Heart right ventricle (tissue), 16 donors: ENCODE measurements at regions not wholly inside any gene's neighbourhood (a gene's known extent, or its start where the extent isn't known, plus 50 kb on each side); places are given as distances from the start of the nearest gene placed in this dataset.

Experiments used
- ATAC-seq, 8 donors: fragments of 200-7000 bp; cut with Tn5 transposase; one replicate each; pipeline ENCODE4 v1.9.1; 2020; ENCODE audit warnings: mild to moderate bottlenecking in 8 of 8, moderate library complexity in 8 of 8, moderate number of reproducible peaks in 1 of 8
- DNase-seq, 2 donors: peaks; one replicate each; pipeline ENCODE4 v3.0.0-alpha.2; 2020
- H3K27ac ChIP-seq, 10 donors: fragments of 200-600 bp; sonication (generic) in 2 of 10; one replicate each; pipeline versions ENCODE4 v1.5.0 to v1.8.0; 2020 to 2022; ENCODE audit warnings: mild to moderate bottlenecking in 3 of 10
- H3K27me3 ChIP-seq, 7 donors: fragments of 200-600 bp; one replicate each; pipeline ENCODE4 v1.8.0; 2021 to 2022; ENCODE audit warnings: mild to moderate bottlenecking in 2 of 7
- H3K36me3 ChIP-seq, 9 donors: fragments of 200-600 bp; sonication (generic) in 1 of 9; one replicate each; pipeline versions ENCODE4 v1.5.0 to v1.8.0; 2020 to 2022; ENCODE audit warnings: mild to moderate bottlenecking in 2 of 9
- H3K4me1 ChIP-seq, 9 donors: fragments of 200-600 bp; sonication (generic) in 1 of 9; one replicate each; pipeline versions ENCODE4 v1.5.0 to v1.8.0; 2020 to 2022; ENCODE audit warnings: mild to moderate bottlenecking in 4 of 9
- H3K4me3 ChIP-seq, 10 donors: fragments of 200-600 bp; sonication (generic) in 2 of 10; one replicate each; pipeline versions ENCODE4 v1.5.0 to v1.8.0; 2020 to 2022; ENCODE audit warnings: mild to moderate bottlenecking in 7 of 10, moderate library complexity in 2 of 10
- H3K9me3 ChIP-seq, 11 donors: fragments of 200-600 bp in 10 of 11; sonication (generic) in 2 of 11; one replicate each; pipeline versions ENCODE4 v1.5.0 to v1.8.0; 2013 to 2022; ENCODE audit warnings: mild to moderate bottlenecking in 2 of 11, control low read depth in 1 of 11, moderate library complexity in 1 of 11
- WGBS, 2 donors: extraction: QIAGEN DNeasy Blood & Tissue Kit; methylation state at CpG; one replicate each; pipeline ENCODE4 v1.1.7; 2013; ENCODE audit warnings: inconsistent platforms in 1 of 2; 5-methylcytosine and 5-hydroxymethylcytosine counted together
- intact Hi-C, 10 donors: fragments of 100-400 bp; cut with DNase I; formaldehyde crosslinking; loops; one replicate each; pipeline versions ENCODE4 v1.11.1 to v1.14.2; 2022
- TF ChIP-seq, protein P1 (sequence below), 9 donors: fragments of 200-600 bp; sonication (generic) in 2 of 9; IDR thresholded peaks; one replicate each; pipeline versions ENCODE4 v1.5.0 to v1.8.0; 2021 to 2022; ENCODE audit warnings: antibody characterized with exemption in 9 of 9, mild to moderate bottlenecking in 5 of 9, moderate library complexity in 1 of 9
- donor health status: Arrhythmogenic right ventricular cardiomyopathy.
- donor health status: ischemic (EF 13 %, LVEDD 7.1; RV severe dilation, severe dysfunction).
- donor health status: healthy with polysubstance abuse.
- donor health status: DM: no; HTN: yes; CAD: no.
- donor health status: DM: no; HTN: no; CAD: no.
- donor health status: ischemic (EF 25% LVEDD 6.9; RV normal size, moderate dysfunction).
- donor health status: ischemic (EF 25% LVEDD 5.7; RV mildly dilated, moderate dysfunction).
- donor health status: healthy.
- donor health status: DM: yes; HTN: yes; CAD: no.
- donor health status: Ischemic cardiomyopathy.
- donor health status: ischemic (EF 35%, LVEDD 5.7; RV mildly dilated, moderate dysfunction).
- donor health status: nonischemic (EF 11% LVEDD 7.7; RV severe dilation, severe dysfunction).
- donor health status: DM: yes; HTN: yes; CAD: no.
- donor health status: PGD.
- donor health status: ischemic (EF 29% LVEDD 5.4; RV normal size, mild dysfunction).
- donor health status: nonischemic (EF 23%, LVEDD 6.1; RV moderate dilation, normal function).

DNA sequence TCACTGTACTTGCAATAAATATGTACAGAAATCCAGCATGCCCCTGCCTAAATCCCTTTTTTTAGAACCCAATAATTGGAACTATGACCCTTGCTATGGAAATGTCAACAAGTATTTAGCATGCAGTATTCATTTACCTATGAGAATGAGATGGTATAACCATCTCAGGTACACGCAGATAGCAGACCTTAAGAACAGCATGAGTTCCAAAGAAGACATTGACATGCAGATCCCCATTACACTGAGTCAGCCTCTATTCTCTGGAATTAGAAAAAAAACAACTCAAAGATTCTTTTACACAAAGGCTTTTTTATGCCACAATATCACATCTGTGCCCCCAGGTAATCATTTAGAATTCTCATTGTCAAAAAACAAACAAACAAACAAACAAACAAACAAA lies 325.6 kb upstream of the TLE4 start:
- Histone ChIP-seq H3K36me3 (no peaks in the 10 kb centered on the region), H3K27me3 (no peaks in the 10 kb centered on the region), H3K4me3 (no peak overlapping the region), H3K27ac (no peak overlapping the region), H3K4me1 (no peaks in the 10 kb centered on the region), H3K9me3 (no peaks in the 10 kb centered on the region)
- no peak for DNase-seq
- TF ChIP-seq, protein P1, sequence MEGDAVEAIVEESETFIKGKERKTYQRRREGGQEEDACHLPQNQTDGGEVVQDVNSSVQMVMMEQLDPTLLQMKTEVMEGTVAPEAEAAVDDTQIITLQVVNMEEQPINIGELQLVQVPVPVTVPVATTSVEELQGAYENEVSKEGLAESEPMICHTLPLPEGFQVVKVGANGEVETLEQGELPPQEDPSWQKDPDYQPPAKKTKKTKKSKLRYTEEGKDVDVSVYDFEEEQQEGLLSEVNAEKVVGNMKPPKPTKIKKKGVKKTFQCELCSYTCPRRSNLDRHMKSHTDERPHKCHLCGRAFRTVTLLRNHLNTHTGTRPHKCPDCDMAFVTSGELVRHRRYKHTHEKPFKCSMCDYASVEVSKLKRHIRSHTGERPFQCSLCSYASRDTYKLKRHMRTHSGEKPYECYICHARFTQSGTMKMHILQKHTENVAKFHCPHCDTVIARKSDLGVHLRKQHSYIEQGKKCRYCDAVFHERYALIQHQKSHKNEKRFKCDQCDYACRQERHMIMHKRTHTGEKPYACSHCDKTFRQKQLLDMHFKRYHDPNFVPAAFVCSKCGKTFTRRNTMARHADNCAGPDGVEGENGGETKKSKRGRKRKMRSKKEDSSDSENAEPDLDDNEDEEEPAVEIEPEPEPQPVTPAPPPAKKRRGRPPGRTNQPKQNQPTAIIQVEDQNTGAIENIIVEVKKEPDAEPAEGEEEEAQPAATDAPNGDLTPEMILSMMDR (IDR thresholded peaks at IDR 0.05), result no peak
- ATAC-seq, result no peak
- 49 to 67% methylated on average over 1 of the region's 1 CpG for WGBS, 2 donors
- intact Hi-C loops, result no loop called here

DNA sequence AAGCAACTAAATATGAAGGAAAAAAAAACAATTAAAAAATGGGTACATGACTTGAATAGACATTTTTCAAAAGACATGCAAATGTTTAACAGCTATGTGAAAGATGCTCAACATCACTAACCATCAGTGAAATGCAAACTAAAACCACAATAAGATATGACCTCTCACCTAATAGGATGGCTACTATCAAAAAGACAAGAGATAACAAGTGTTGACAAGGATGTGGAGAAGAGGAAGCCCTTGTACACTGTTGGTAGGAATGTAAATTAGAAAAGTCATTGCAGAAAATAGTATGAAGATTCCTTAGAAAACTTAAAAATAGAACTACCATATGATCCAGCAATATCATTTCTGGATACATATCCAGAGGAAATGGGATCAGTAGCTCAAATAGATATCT lies 324.7 kb upstream of the TLE4 start:
- DNase-seq (no peak), ATAC-seq (no peak)
- intact Hi-C loops, result no loop called here
- no peaks in the 10 kb centered on the region for H3K4me1 ChIP-seq
- H3K27me3 ChIP-seq, result no peaks in the 10 kb centered on the region
- TF ChIP-seq, protein P1 (IDR thresholded peaks at IDR 0.05), result no peak
- no peak overlapping the region for H3K4me3 ChIP-seq
- no peak overlapping the region for H3K27ac ChIP-seq
- no peaks in the 10 kb centered on the region for H3K36me3 ChIP-seq
- H3K9me3 ChIP-seq, result no peaks in the 10 kb centered on the region

DNA sequence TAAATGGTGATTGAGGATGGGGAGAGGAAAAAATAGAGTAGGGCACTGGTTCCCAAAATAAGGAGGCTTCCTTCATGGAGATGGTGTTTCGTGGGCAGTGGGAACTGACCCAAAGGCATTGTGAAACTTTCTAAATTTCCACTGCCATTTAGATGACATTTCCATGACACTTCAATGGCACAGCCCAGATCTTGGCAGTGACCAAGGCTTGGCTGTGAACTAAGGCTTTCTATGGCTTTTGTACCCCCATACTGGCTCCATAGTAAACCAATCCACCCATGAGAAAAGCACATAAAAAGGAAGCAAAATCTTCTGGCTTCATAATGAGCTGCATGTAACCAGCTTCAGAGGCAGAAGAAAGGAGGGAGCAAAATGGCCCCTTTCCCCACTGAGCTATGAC lies 321.0 kb upstream of the TLE4 start:
- 72 to 81% methylated on average over 1 of the region's 1 CpG for WGBS, 2 donors
- Histone ChIP-seq H3K27me3 (peaks cover 0 to 9% (median 3%) of the 10 kb centered on the region in 7 donors), H3K4me1 (no peaks in the 10 kb centered on the region), H3K27ac (no peak overlapping the region), H3K4me3 (no peak overlapping the region), H3K9me3 (no peaks in the 10 kb centered on the region), H3K36me3 (no peaks in the 10 kb centered on the region)
- DNase-seq, result no peak
- TF ChIP-seq, protein P1 (IDR thresholded peaks at IDR 0.05), result no peak
- no peak for ATAC-seq
- intact Hi-C loops, result no loop called here

DNA sequence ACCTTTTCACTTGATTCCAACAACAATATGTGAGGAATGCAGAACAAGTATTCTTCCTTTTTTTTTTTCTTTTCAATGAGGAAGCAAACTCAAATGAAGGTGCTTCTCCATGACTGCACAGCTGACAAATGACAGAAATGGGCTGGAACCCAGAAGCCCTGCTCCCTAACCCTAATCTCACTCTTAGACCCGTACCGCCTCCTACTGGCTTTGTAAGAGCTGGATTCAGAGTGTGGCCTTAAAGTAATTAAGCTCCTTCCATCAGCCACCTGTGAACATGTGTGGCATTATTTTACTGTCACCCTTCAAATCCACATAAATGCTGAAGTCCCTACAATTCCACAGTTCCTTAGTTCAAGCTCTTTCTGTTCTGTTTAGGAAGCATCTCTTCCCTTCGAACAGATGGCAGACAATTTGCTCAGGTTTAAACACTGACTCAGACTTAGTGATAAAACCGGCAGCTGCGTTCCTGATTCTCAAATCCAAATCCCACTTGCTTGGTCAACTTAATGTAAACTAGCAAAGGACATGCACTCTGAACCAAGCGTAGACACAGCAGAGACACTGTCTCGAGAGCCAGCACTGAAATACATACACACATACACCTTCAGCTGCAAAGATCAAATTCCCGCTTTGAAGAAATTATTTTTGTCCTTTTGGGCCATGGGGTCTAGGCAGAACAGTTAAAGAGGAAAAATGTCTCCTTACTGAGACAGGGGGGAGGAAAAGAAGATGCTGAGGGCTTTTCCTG lies 316.7 kb upstream of the TLE4 start:
- ATAC-seq, result no peak
- no peak overlapping the region for H3K27ac ChIP-seq
- H3K4me3 ChIP-seq, result no peak overlapping the region
- TF ChIP-seq, protein P1 (IDR thresholded peaks at IDR 0.05), result no peak
- H3K4me1 ChIP-seq, result peaks cover 0 to 8% (median 0%) of the 10 kb centered on the region in 9 donors
- H3K27me3 ChIP-seq, result peaks cover 0 to 25% (median 17%) of the 10 kb centered on the region in 7 donors
- 70 to 71% methylated on average over 8 of the region's 8 CpGs for WGBS, 2 donors
- intact Hi-C loops, result no loop called here
- no peaks in the 10 kb centered on the region for H3K9me3 ChIP-seq
- no peaks in the 10 kb centered on the region for H3K36me3 ChIP-seq
- no peak for DNase-seq
